ENCODE measurements at regions not wholly inside any gene's neighbourhood (a gene's known extent, or its start where the extent isn't known, plus 50 kb on each side); places are given as distances from the start of the nearest gene placed in this dataset.

GRCh38 chr4:127575888-127576287 lies 56.9 kb upstream of the INTU start:
- TF ChIP-seq GATA3 (IDR thresholded peaks at IDR 0.05; ENCODE audit: low read depth, low read length) (no peak), GATA2 (IDR thresholded peaks at IDR 0.05; ENCODE audit: low read depth, low read length) (no peak)

All from SH-SY5Y (cell line).